CD4-positive, alpha-beta memory T cell (primary cell): ENCODE measurements at regions not wholly inside any gene's neighbourhood (a gene's known extent, or its start where the extent isn't known, plus 50 kb on each side); places are given as distances from the start of the nearest gene placed in this dataset.

ENCODE experiments used
- CTCF ChIA-PET: fragments of 350-600 bp; sonication (Branson Sonifier 250); formaldehyde crosslinking; loops from one replicate; lab custom pipeline; 2021; ENCODE audit warnings: inconsistent platforms; ENCODE audit not compliant: partially characterized antibody; lab: Charles Lee
- POLR2A ChIA-PET: fragments of 350-600 bp; sonication (Branson Sonifier 250); formaldehyde crosslinking; loops from one replicate; lab custom pipeline; 2021; ENCODE audit not compliant: partially characterized antibody; lab: Charles Lee
- DNase-seq, 5 donors: peaks; one replicate each; pipeline versions ENCODE4 v3.0.0 to v3.0.0-alpha.2; 2020 to 2022; ENCODE audit warnings: mixed read lengths in 1 of 5
- H3K27ac ChIP-seq: one replicate; pipeline ENCODE4 v1.7.0; 2013; ENCODE audit warnings: low read depth, low read length
- H3K27me3 ChIP-seq: 2 replicates; pipeline ENCODE4 v1.7.0; 2013; ENCODE audit warnings: mild to moderate bottlenecking, low read length, moderate library complexity; ENCODE audit not compliant: insufficient read depth
- H3K36me3 ChIP-seq: 2 replicates; pipeline ENCODE4 v1.7.0; 2013; ENCODE audit warnings: mild to moderate bottlenecking, low read length, moderate library complexity; ENCODE audit not compliant: insufficient read depth
- H3K4me1 ChIP-seq: 2 replicates; pipeline ENCODE4 v1.7.0; 2013; ENCODE audit warnings: mild to moderate bottlenecking, low read length, moderate library complexity; ENCODE audit not compliant: insufficient read depth
- H3K4me3 ChIP-seq, 2 donors: one replicate each; pipeline ENCODE4 v1.7.0; 2013; ENCODE audit warnings: low read length in 2 of 2, mild to moderate bottlenecking in 1 of 2
- H3K9me3 ChIP-seq, 2 donors: one replicate each; pipeline ENCODE4 v1.7.0; 2013; ENCODE audit warnings: low read length in 2 of 2, control low read depth in 1 of 2; ENCODE audit not compliant: control insufficient read depth in 1 of 2
- H3K27ac Mint-ChIP-seq, 7 donors: one replicate each; pipeline ENCODE4 v1.8.0; 2020 to 2021; ENCODE audit warnings: mixed read lengths in 7 of 7, mild to moderate bottlenecking in 6 of 7, inconsistent platforms in 3 of 7, moderate library complexity in 3 of 7
- H3K27me3 Mint-ChIP-seq, 2 donors: one replicate each; pipeline ENCODE4 v1.8.0; 2020 to 2021; ENCODE audit warnings: mixed read lengths in 2 of 2
- H3K36me3 Mint-ChIP-seq, 2 donors: one replicate each; pipeline ENCODE4 v1.8.0; 2020 to 2021; ENCODE audit warnings: mixed read lengths in 2 of 2, inconsistent platforms in 1 of 2, mild to moderate bottlenecking in 1 of 2
- H3K4me1 Mint-ChIP-seq, 4 donors: one replicate each; pipeline ENCODE4 v1.8.0; 2020 to 2021; ENCODE audit warnings: mixed read lengths in 4 of 4, mild to moderate bottlenecking in 1 of 4
- H3K4me3 Mint-ChIP-seq, 8 donors: one replicate each; pipeline ENCODE4 v1.8.0; 2020 to 2021; ENCODE audit warnings: mixed read lengths in 8 of 8, mild to moderate bottlenecking in 7 of 8, moderate library complexity in 6 of 8, inconsistent platforms in 3 of 8
- H3K9me3 Mint-ChIP-seq, 8 donors: one replicate each; pipeline ENCODE4 v1.8.0; 2020 to 2021; ENCODE audit warnings: mixed read lengths in 8 of 8, mild to moderate bottlenecking in 5 of 8, inconsistent platforms in 3 of 8, moderate library complexity in 1 of 8
- intact Hi-C: fragments of 100-400 bp; cut with micrococcal nuclease; formaldehyde crosslinking; loops from one replicate; pipeline ENCODE4 v1.15.1; 2023

DNA sequence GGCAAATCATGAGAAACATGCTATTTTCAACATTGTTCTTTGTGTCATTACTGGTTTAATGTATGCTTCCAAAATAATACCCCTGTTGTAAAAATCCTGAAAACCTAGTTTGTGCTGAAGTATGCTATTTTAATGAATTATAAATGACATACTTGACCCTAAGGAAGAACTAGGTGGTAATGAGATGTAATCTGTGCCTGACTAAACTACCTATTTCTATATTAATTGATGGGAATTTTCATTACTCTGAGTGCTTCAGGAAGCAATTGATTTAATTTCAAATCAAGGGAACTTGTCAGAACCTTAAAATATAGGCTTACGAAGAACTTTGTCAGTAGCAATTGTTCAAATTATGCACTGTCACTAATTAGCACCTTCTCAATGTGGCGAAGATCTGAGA lies 1005.6 kb upstream of the SLC10A2 start:
- H3K27ac Mint-ChIP-seq = no peak overlapping the region
- H3K36me3 Mint-ChIP-seq = no peaks in the 10 kb centered on the region

DNA sequence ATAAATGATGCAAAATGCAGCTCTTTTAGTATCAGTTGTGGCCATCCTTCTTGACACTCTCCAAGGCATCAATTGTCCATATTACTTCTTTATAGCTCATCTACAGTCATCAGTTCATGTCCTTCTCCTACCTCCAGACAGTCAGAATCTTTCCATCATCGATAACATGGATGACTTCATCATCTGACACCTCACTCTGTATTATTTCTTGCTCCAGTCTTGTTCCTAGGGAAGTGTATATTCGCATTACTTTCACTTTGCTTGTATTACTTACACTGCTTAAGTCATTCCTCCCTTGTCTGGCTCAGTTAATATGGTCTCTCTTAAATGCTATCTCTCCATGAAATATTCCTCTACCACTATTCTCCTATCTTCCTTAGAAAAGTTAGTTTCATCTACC lies 999.1 kb upstream of the SLC10A2 start:
- intact Hi-C loops = no loop called here
- H3K9me3 ChIP-seq = no peaks in the 10 kb centered on the region
- H3K4me1 ChIP-seq = no peaks in the 10 kb centered on the region
- no peaks in the 10 kb centered on the region for H3K4me1 Mint-ChIP-seq
- no peak overlapping the region for H3K4me3 ChIP-seq
- no peaks in the 10 kb centered on the region for H3K27me3 ChIP-seq
- no peak overlapping the region for H3K4me3 Mint-ChIP-seq
- no peaks in the 10 kb centered on the region for H3K27me3 Mint-ChIP-seq
- no peak overlapping the region for H3K27ac Mint-ChIP-seq
- H3K36me3 ChIP-seq = no peaks in the 10 kb centered on the region
- H3K27ac ChIP-seq = no peak overlapping the region
- H3K36me3 Mint-ChIP-seq = no peaks in the 10 kb centered on the region
- POLR2A ChIA-PET = no interaction called here
- peaks cover 2 to 16% (median 8%) of the 10 kb centered on the region in 8 donors for H3K9me3 Mint-ChIP-seq
- DNase-seq = no peak
- CTCF ChIA-PET = no interaction called here

More for the DNA sequence above, 1005.6 kb upstream of the SLC10A2 start:
- no peak overlapping the region for H3K27ac ChIP-seq
- no peak overlapping the region for H3K4me3 Mint-ChIP-seq
- H3K9me3 ChIP-seq = no peaks in the 10 kb centered on the region
- H3K4me1 Mint-ChIP-seq = no peaks in the 10 kb centered on the region
- ChIA-PET CTCF (no interaction called here), POLR2A (no interaction called here)
- no peak for DNase-seq
- no peaks in the 10 kb centered on the region for H3K4me1 ChIP-seq
- H3K9me3 Mint-ChIP-seq = peaks cover 0 to 9% (median 3%) of the 10 kb centered on the region in 8 donors
- H3K4me3 ChIP-seq = no peak overlapping the region
- intact Hi-C loops = no loop called here
- H3K27me3 ChIP-seq = no peaks in the 10 kb centered on the region
- no peaks in the 10 kb centered on the region for H3K36me3 ChIP-seq
- no peaks in the 10 kb centered on the region for H3K27me3 Mint-ChIP-seq

DNA sequence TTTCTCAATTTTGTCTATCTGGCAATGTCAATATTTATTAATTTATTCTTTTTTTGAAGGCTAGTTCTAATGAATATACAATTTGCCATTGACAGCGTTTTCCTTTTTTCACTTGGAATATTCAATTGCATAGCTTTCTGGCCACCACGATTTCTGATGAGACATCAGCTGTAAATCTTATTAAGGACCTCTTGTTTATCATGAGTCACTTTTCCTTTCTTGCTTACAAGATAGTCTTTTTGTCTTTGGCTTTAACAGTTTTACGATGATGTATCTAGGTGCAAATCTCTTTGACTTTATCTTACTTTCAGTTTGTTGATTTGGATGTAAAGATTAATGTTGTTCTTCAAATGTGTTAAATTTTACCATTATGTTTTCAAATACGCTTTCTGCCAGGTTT lies 991.6 kb upstream of the SLC10A2 start:
- Histone ChIP-seq H3K27ac (no peak overlapping the region), H3K9me3 (no peaks in the 10 kb centered on the region), H3K27me3 (no peaks in the 10 kb centered on the region), H3K4me3 (no peak overlapping the region), H3K36me3 (no peaks in the 10 kb centered on the region), H3K4me1 (no peaks in the 10 kb centered on the region)
- Mint-ChIP-seq H3K4me3 (no peak overlapping the region), H3K27ac (no peak overlapping the region), H3K9me3 (peaks cover 0 to 15% (median 7%) of the 10 kb centered on the region in 8 donors), H3K36me3 (no peaks in the 10 kb centered on the region), H3K27me3 (no peaks in the 10 kb centered on the region), H3K4me1 (no peaks in the 10 kb centered on the region)
- CTCF ChIA-PET = no interaction called here
- intact Hi-C loops = no loop called here
- no peak for DNase-seq
- POLR2A ChIA-PET = no interaction called here

DNA sequence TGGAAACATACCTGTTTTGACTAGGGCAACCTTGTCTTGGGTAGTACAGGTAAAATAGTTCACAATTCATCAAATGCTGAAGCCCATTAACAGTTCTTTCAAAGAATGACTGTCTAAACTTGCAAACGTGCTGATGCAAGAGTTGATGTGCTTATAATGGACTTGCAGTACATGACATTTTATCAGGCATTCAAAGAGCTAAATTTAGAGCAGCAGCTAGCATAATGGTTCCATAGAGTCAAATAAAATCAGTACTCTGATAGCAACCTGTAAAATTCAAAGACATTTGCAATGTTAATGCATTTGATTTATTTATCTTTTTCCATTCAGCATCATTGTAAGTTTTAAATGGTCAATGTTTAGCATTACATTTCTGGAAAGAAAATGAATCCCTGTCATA lies 979.7 kb upstream of the SLC10A2 start:
- Mint-ChIP-seq H3K27me3 (no peaks in the 10 kb centered on the region), H3K27ac (no peak overlapping the region), H3K36me3 (no peaks in the 10 kb centered on the region), H3K4me1 (no peaks in the 10 kb centered on the region), H3K9me3 (peaks cover 0 to 6% (median 2%) of the 10 kb centered on the region in 8 donors), H3K4me3 (no peak overlapping the region)
- Histone ChIP-seq H3K4me1 (no peaks in the 10 kb centered on the region), H3K27me3 (no peaks in the 10 kb centered on the region), H3K4me3 (no peak overlapping the region), H3K36me3 (no peaks in the 10 kb centered on the region), H3K27ac (no peak overlapping the region), H3K9me3 (no peaks in the 10 kb centered on the region)
- no peak for DNase-seq
- POLR2A ChIA-PET = no interaction called here
- intact Hi-C loops = no loop called here
- CTCF ChIA-PET = no interaction called here

DNA sequence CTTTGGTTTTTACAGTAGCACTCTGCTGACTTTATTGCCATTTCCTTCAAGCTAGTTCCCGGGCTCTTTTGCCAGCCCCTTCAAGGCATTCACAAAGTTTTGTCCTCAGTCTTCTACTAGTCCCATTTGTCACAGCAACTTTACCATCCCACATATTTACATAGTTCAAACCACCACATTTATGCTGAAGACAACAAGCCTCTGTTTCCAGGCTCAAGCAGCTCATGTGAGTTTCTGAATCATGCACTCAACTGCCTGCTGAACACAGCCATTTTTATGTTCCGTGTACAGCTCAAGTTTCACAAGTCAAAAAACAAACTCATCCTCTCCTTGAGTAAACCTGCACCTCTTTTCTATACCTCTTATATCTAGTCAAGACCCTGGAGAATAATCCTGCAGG lies 977.0 kb upstream of the SLC10A2 start:
- intact Hi-C loops = no loop called here
- CTCF ChIA-PET = no interaction called here
- Mint-ChIP-seq H3K27me3 (no peaks in the 10 kb centered on the region), H3K9me3 (peaks cover 0 to 6% (median 4%) of the 10 kb centered on the region in 8 donors), H3K4me3 (no peak overlapping the region), H3K27ac (no peak overlapping the region), H3K36me3 (no peaks in the 10 kb centered on the region), H3K4me1 (no peaks in the 10 kb centered on the region)
- DNase-seq = no peak
- Histone ChIP-seq H3K4me3 (no peak overlapping the region), H3K9me3 (no peaks in the 10 kb centered on the region), H3K4me1 (no peaks in the 10 kb centered on the region), H3K36me3 (no peaks in the 10 kb centered on the region), H3K27ac (no peak overlapping the region), H3K27me3 (no peaks in the 10 kb centered on the region)
- POLR2A ChIA-PET = no interaction called here

DNA sequence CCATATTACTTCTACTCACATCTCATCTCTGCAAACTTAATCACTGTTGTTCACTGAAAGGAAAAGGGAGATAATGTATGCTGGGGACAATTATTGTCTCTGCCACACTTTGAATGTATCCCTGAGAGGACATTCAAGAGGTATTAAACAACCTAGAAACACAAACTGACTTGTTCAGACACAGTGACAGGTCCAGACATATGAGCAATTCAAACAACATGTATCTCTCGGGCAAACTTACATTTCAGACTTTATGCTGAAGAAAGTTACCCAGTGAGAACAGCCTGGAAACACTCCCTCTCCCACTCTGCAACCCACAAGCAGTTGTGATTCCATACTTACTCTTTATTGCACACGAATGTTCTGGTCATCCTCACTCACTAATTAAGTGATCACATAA lies 968.7 kb upstream of the SLC10A2 start:
- H3K9me3 Mint-ChIP-seq = peaks cover 0 to 8% (median 2%) of the 10 kb centered on the region in 8 donors
- no peak for DNase-seq
- Histone ChIP-seq H3K9me3 (no peaks in the 10 kb centered on the region), H3K4me3 (no peak overlapping the region), H3K4me1 (no peaks in the 10 kb centered on the region), H3K36me3 (no peaks in the 10 kb centered on the region), H3K27me3 (no peaks in the 10 kb centered on the region), H3K27ac (no peak overlapping the region)
- no peaks in the 10 kb centered on the region for H3K36me3 Mint-ChIP-seq
- CTCF ChIA-PET = no interaction called here
- intact Hi-C loops = no loop called here
- no peak overlapping the region for H3K4me3 Mint-ChIP-seq
- POLR2A ChIA-PET = no interaction called here
- H3K27ac Mint-ChIP-seq = no peak overlapping the region
- H3K27me3 Mint-ChIP-seq = no peaks in the 10 kb centered on the region
- H3K4me1 Mint-ChIP-seq = no peaks in the 10 kb centered on the region

DNA sequence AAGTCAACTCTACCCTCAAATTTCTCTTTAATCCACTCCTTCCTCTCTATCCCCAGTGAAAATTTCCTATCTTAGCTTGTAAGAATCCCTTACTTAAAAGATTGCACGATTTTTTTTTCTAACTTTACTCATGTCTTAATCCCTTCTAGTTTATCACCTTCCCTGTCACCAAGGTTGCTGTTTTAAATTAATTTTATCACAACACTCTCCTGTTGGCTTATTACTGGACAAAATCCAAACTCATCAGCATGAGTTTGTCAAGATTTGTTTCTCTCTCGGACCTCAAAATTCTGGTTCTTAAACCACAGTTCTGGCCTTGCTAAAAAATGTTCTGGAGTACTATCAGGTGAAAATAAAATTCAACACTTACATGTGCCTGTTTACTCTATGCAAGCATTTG lies 959.1 kb upstream of the SLC10A2 start:
- intact Hi-C loops = no loop called here
- no peaks in the 10 kb centered on the region for H3K36me3 ChIP-seq
- H3K27ac ChIP-seq = no peak overlapping the region
- Mint-ChIP-seq H3K4me1 (no peaks in the 10 kb centered on the region), H3K4me3 (no peak overlapping the region), H3K27me3 (no peaks in the 10 kb centered on the region), H3K9me3 (peaks cover 0 to 6% (median 0%) of the 10 kb centered on the region in 8 donors), H3K36me3 (no peaks in the 10 kb centered on the region), H3K27ac (no peak overlapping the region)
- no peak overlapping the region for H3K4me3 ChIP-seq
- ChIA-PET CTCF (no interaction called here), POLR2A (no interaction called here)
- H3K4me1 ChIP-seq = no peaks in the 10 kb centered on the region
- no peak for DNase-seq
- H3K9me3 ChIP-seq = peaks cover 0 to 6% of the 10 kb centered on the region in 2 donors
- H3K27me3 ChIP-seq = no peaks in the 10 kb centered on the region
